MM.1S (cell line): ENCODE measurements at regions not wholly inside any gene's neighbourhood (a gene's known extent, or its start where the extent isn't known, plus 50 kb on each side); places are given as distances from the start of the nearest gene placed in this dataset.

Source experiments
- DNase-seq: peaks from one replicate; pipeline ENCODE4 v3.0.0-alpha.2; 2015
- H2AFZ ChIP-seq: fragments of 300-600 bp; sonication (generic); 2 replicates; pipeline ENCODE4 v1.6.0; 2016; ENCODE audit warnings: antibody characterized with exemption, low read length
- H3F3A ChIP-seq: fragments of 300-600 bp; sonication (generic); 2 replicates; pipeline ENCODE4 v1.6.1; 2016; ENCODE audit warnings: mild to moderate bottlenecking, antibody characterized with exemption, low read length, moderate library complexity, mixed read lengths; ENCODE audit not compliant: insufficient read depth
- H3K27ac ChIP-seq: fragments of 300-600 bp; sonication (generic); 2 replicates; pipeline ENCODE4 v1.5.1; 2016; ENCODE audit warnings: mild to moderate bottlenecking, low read length
- H3K27me3 ChIP-seq: fragments of 300-600 bp; sonication (generic); replicated peaks from 2 replicates; pipeline ENCODE4 v1.6.0; 2016; ENCODE audit warnings: low read length; ENCODE audit not compliant: insufficient read depth
- H3K36me3 ChIP-seq: fragments of 300-600 bp; sonication (generic); replicated peaks from 2 replicates; pipeline ENCODE4 v1.6.1; 2016; ENCODE audit warnings: mild to moderate bottlenecking, low read length, mixed read lengths; ENCODE audit not compliant: insufficient read depth
- H3K4me1 ChIP-seq: fragments of 300-600 bp; sonication (generic); 2 replicates; pipeline ENCODE4 v1.6.1; 2016; ENCODE audit warnings: low read length, mixed read lengths
- H3K4me2 ChIP-seq: fragments of 300-600 bp; sonication (generic); 2 replicates; pipeline ENCODE4 v1.6.0; 2016; ENCODE audit warnings: low read depth, low read length
- H3K4me3 ChIP-seq: fragments of 300-600 bp; sonication (generic); 2 replicates; pipeline ENCODE4 v1.5.1; 2016; ENCODE audit warnings: low read length, mixed read lengths
- H3K79me2 ChIP-seq: fragments of 300-600 bp; sonication (generic); 2 replicates; pipeline ENCODE4 v1.6.1; 2016; ENCODE audit warnings: mixed run types, low read length, mixed read lengths
- H3K9ac ChIP-seq: fragments of 300-600 bp; sonication (generic); 2 replicates; pipeline ENCODE4 v1.6.1; 2016; ENCODE audit warnings: low read length, mixed read lengths
- H3K9me2 ChIP-seq: fragments of 300-600 bp; sonication (generic); replicated peaks from 2 replicates; pipeline ENCODE4 v1.6.1; 2016; ENCODE audit warnings: mild to moderate bottlenecking, low read length, mixed read lengths; ENCODE audit not compliant: insufficient read depth
- H3K9me3 ChIP-seq: fragments of 300-600 bp; sonication (generic); replicated peaks from 2 replicates; pipeline ENCODE4 v1.6.1; 2016; ENCODE audit warnings: mild to moderate bottlenecking, low read length, mixed read lengths; ENCODE audit not compliant: insufficient read depth
- H4K20me1 ChIP-seq: fragments of 300-600 bp; sonication (generic); 2 replicates; pipeline ENCODE4 v1.6.1; 2016; ENCODE audit warnings: mild to moderate bottlenecking, low read length, moderate library complexity, mixed read lengths; ENCODE audit not compliant: insufficient read depth
- CTCF ChIP-seq: fragments of 300-600 bp; sonication (generic); IDR thresholded peaks from 2 replicates; pipeline ENCODE4 v1.5.1; 2016; ENCODE audit warnings: antibody characterized with exemption, low read length, mixed read lengths
- EZH2 ChIP-seq: fragments of 300-600 bp; sonication (generic); optimal IDR thresholded peaks from 2 replicates; pipeline ENCODE3; 2017; ENCODE audit warnings: low read depth, mild to moderate bottlenecking, antibody characterized with exemption, low read length, mixed read lengths
- EZH2phosphoT487 ChIP-seq: fragments of 300-600 bp; sonication (generic); IDR thresholded peaks from 2 replicates; pipeline ENCODE4 v1.6.1; 2018; ENCODE audit warnings: antibody characterized with exemption, low read length

GRCh38 chr3:181635141-181635540 is 76.6 kb upstream of the SOX2 start:
- H3K4me1 ChIP-seq, result no peaks in the 10 kb centered on the region

GRCh38 chr3:181633556-181633955 is 78.2 kb upstream of the SOX2 start:
- Histone ChIP-seq H3K27me3 (no peaks in the 10 kb centered on the region), H3K4me1 (no peaks in the 10 kb centered on the region), H3K9me3 (no peaks in the 10 kb centered on the region), H3K36me3 (no peaks in the 10 kb centered on the region), H3K9ac (no peak overlapping the region), H3K4me3 (no peak overlapping the region), H2AFZ (no peak overlapping the region), H3K27ac (no peak overlapping the region), H3K79me2 (no peaks in the 10 kb centered on the region), H3K4me2 (no peak overlapping the region), H3F3A (no peaks in the 10 kb centered on the region), H3K9me2 (no peaks in the 10 kb centered on the region), H4K20me1 (no peaks in the 10 kb centered on the region)
- DNase-seq, result no peak
- TF ChIP-seq EZH2, result no peak
- TF ChIP-seq CTCF, result no peak

More at GRCh38 chr3:181635141-181635540, 76.6 kb upstream of the SOX2 start:
- H3K9ac ChIP-seq, result no peak overlapping the region
- no peak overlapping the region for H2AFZ ChIP-seq
- H3K9me3 ChIP-seq, result no peaks in the 10 kb centered on the region
- H3K27ac ChIP-seq, result no peak overlapping the region
- H3K27me3 ChIP-seq, result no peaks in the 10 kb centered on the region
- no peak overlapping the region for H3K4me2 ChIP-seq
- H4K20me1 ChIP-seq, result no peaks in the 10 kb centered on the region
- H3F3A ChIP-seq, result no peaks in the 10 kb centered on the region
- H3K79me2 ChIP-seq, result no peaks in the 10 kb centered on the region
- H3K36me3 ChIP-seq, result no peaks in the 10 kb centered on the region
- TF ChIP-seq EZH2, result no peak
- no peak overlapping the region for H3K4me3 ChIP-seq
- H3K9me2 ChIP-seq, result no peaks in the 10 kb centered on the region
- no peak for DNase-seq

GRCh38 chr3:181631901-181632300 is 79.8 kb upstream of the SOX2 start:
- no peak overlapping the region for H3K9ac ChIP-seq
- no peak overlapping the region for H2AFZ ChIP-seq
- no peaks in the 10 kb centered on the region for H3K27me3 ChIP-seq
- H3K9me2 ChIP-seq, result no peaks in the 10 kb centered on the region
- H3K79me2 ChIP-seq, result no peaks in the 10 kb centered on the region
- H4K20me1 ChIP-seq, result no peaks in the 10 kb centered on the region
- H3K36me3 ChIP-seq, result no peaks in the 10 kb centered on the region
- H3F3A ChIP-seq, result no peaks in the 10 kb centered on the region
- no peaks in the 10 kb centered on the region for H3K9me3 ChIP-seq
- TF ChIP-seq EZH2 (no peak), EZH2phosphoT487 (no peak), CTCF (no peak)
- H3K27ac ChIP-seq, result no peak overlapping the region
- no peak overlapping the region for H3K4me2 ChIP-seq
- no peak overlapping the region for H3K4me3 ChIP-seq
- no peak for DNase-seq
- no peaks in the 10 kb centered on the region for H3K4me1 ChIP-seq

GRCh38 chr3:181630853-181631252 is 80.9 kb upstream of the SOX2 start:
- Histone ChIP-seq H3F3A (no peaks in the 10 kb centered on the region), H3K27me3 (no peaks in the 10 kb centered on the region)

More at GRCh38 chr3:181630853-181631252, 80.9 kb upstream of the SOX2 start:
- H3K9me3 ChIP-seq, result no peaks in the 10 kb centered on the region
- DNase-seq, result no peak
- H2AFZ ChIP-seq, result no peak overlapping the region
- no peaks in the 10 kb centered on the region for H3K36me3 ChIP-seq
- H3K4me1 ChIP-seq, result no peaks in the 10 kb centered on the region
- H3K79me2 ChIP-seq, result no peaks in the 10 kb centered on the region
- no peaks in the 10 kb centered on the region for H3K9me2 ChIP-seq
- no peak overlapping the region for H3K4me3 ChIP-seq
- no peaks in the 10 kb centered on the region for H4K20me1 ChIP-seq
- no peak overlapping the region for H3K9ac ChIP-seq
- TF ChIP-seq EZH2phosphoT487, result no peak
- no peak for TF ChIP-seq CTCF
- no peak for TF ChIP-seq EZH2
- no peak overlapping the region for H3K4me2 ChIP-seq
- H3K27ac ChIP-seq, result no peak overlapping the region
